ENCODE measurements at regions not wholly inside any gene's neighbourhood (a gene's known extent, or its start where the extent isn't known, plus 50 kb on each side); places are given as distances from the start of the nearest gene placed in this dataset.

GRCh38 chr17:74019271-74019670 lies 184.2 kb upstream of the RPL38 start:
- Histone ChIP-seq H3K79me2 (ENCODE audit: low read length) (no peaks in the 10 kb centered on the region), H2AFZ (ENCODE audit: low read length) (no peak overlapping the region), H3K4me3 (ENCODE audit: low read length) (no peak overlapping the region), H4K20me1 (ENCODE audit: low read length) (no peaks in the 10 kb centered on the region), H3K9me2 (replicated peaks; ENCODE audit: low read length) (no peaks in the 10 kb centered on the region), H3K4me2 (ENCODE audit: low read length) (no peak overlapping the region), H3K36me3 (ENCODE audit: low read depth, low read length) (no peaks in the 10 kb centered on the region), H3F3A (ENCODE audit: low read length, unreplicated experiment) (no peaks in the 10 kb centered on the region), H3K27me3 (ENCODE audit: low read length) (peaks cover 79% of the 10 kb centered on the region), H3K9me3 (ENCODE audit: low read length) (no peaks in the 10 kb centered on the region), H3K9ac (ENCODE audit: low read length) (no peak overlapping the region), H3K27ac (ENCODE audit: low read length) (no peak overlapping the region), H3K4me1 (ENCODE audit: insufficient read depth, low read length) (no peaks in the 10 kb centered on the region)
- ChIA-PET CTCF (no interaction called here), POLR2A (ENCODE audit: unreplicated experiment) (no interaction called here)
- ATAC-seq (no peak), DNase-seq (no peak)
- TF ChIP-seq EZH2phosphoT487 (IDR thresholded peaks at IDR 0.05; ENCODE audit: borderline replicate concordance, low read length) = no peak
- TF ChIP-seq CTCF (conservative IDR thresholded peaks at IDR 0.05; ENCODE audit: low read depth, low read length) = no peak
- no peak for TF ChIP-seq EZH2 (IDR thresholded peaks at IDR 0.05; ENCODE audit: low read length, unreplicated experiment)
- intact Hi-C loops (cut with micrococcal nuclease) = no loop called here
- BruUV-seq (replicated peaks) = no TSS peak

GRCh38 chr17:74019860-74020259 lies 183.6 kb upstream of the RPL38 start:
- no peak for ATAC-seq

GRCh38 chr17:74020522-74020921 lies 183.0 kb upstream of the RPL38 start:
- intact Hi-C loops (cut with micrococcal nuclease) = no loop called here
- CTCF ChIA-PET = no interaction called here
- Histone ChIP-seq H3K9me2 (replicated peaks; ENCODE audit: low read length) (no peaks in the 10 kb centered on the region), H3K4me3 (ENCODE audit: low read length) (no peak overlapping the region), H2AFZ (ENCODE audit: low read length) (no peak overlapping the region), H3K9me3 (ENCODE audit: low read length) (no peaks in the 10 kb centered on the region), H3K27me3 (ENCODE audit: low read length) (peaks cover 78% of the 10 kb centered on the region), H3K4me2 (ENCODE audit: low read length) (no peak overlapping the region), H3K9ac (ENCODE audit: low read length) (no peak overlapping the region), H3K79me2 (ENCODE audit: low read length) (no peaks in the 10 kb centered on the region), H3K27ac (ENCODE audit: low read length) (no peak overlapping the region), H3F3A (ENCODE audit: low read length, unreplicated experiment) (no peaks in the 10 kb centered on the region), H3K36me3 (ENCODE audit: low read depth, low read length) (no peaks in the 10 kb centered on the region), H4K20me1 (ENCODE audit: low read length) (no peaks in the 10 kb centered on the region), H3K4me1 (ENCODE audit: insufficient read depth, low read length) (no peaks in the 10 kb centered on the region)
- ATAC-seq = no peak
- DNase-seq = no peak
- TF ChIP-seq EZH2 (IDR thresholded peaks at IDR 0.05; ENCODE audit: low read length, unreplicated experiment) = no peak
- TF ChIP-seq CTCF (conservative IDR thresholded peaks at IDR 0.05; ENCODE audit: low read depth, low read length) = no peak
- no peak for TF ChIP-seq EZH2phosphoT487 (IDR thresholded peaks at IDR 0.05; ENCODE audit: borderline replicate concordance, low read length)
- POLR2A ChIA-PET (ENCODE audit: unreplicated experiment) = no interaction called here
- BruUV-seq (replicated peaks) = no TSS peak

More at GRCh38 chr17:74019860-74020259, 183.6 kb upstream of the RPL38 start:
- Histone ChIP-seq H3K79me2 (ENCODE audit: low read length) (no peaks in the 10 kb centered on the region), H3K27me3 (ENCODE audit: low read length) (peaks cover 79% of the 10 kb centered on the region), H3K4me2 (ENCODE audit: low read length) (no peak overlapping the region), H3K36me3 (ENCODE audit: low read depth, low read length) (no peaks in the 10 kb centered on the region), H2AFZ (ENCODE audit: low read length) (no peak overlapping the region), H3K9me2 (replicated peaks; ENCODE audit: low read length) (no peaks in the 10 kb centered on the region), H3K27ac (ENCODE audit: low read length) (no peak overlapping the region), H4K20me1 (ENCODE audit: low read length) (no peaks in the 10 kb centered on the region), H3K4me1 (ENCODE audit: insufficient read depth, low read length) (no peaks in the 10 kb centered on the region), H3K4me3 (ENCODE audit: low read length) (no peak overlapping the region), H3K9ac (ENCODE audit: low read length) (no peak overlapping the region), H3F3A (ENCODE audit: low read length, unreplicated experiment) (no peaks in the 10 kb centered on the region), H3K9me3 (ENCODE audit: low read length) (no peaks in the 10 kb centered on the region)
- no TSS peak for BruUV-seq (replicated peaks)
- no peak for TF ChIP-seq CTCF (conservative IDR thresholded peaks at IDR 0.05; ENCODE audit: low read depth, low read length)
- no peak for TF ChIP-seq EZH2 (IDR thresholded peaks at IDR 0.05; ENCODE audit: low read length, unreplicated experiment)
- TF ChIP-seq EZH2phosphoT487 (IDR thresholded peaks at IDR 0.05; ENCODE audit: borderline replicate concordance, low read length) = no peak
- intact Hi-C loops (cut with micrococcal nuclease) = no loop called here
- no peak for DNase-seq
- POLR2A ChIA-PET (ENCODE audit: unreplicated experiment) = no interaction called here
- CTCF ChIA-PET = no interaction called here

All from PC-3 (cell line).